Kidney (tissue), 13 donors: ENCODE measurements at regions not wholly inside any gene's neighbourhood (a gene's known extent, or its start where the extent isn't known, plus 50 kb on each side); places are given as distances from the start of the nearest gene placed in this dataset.

Experiments used
- DNase-seq, 5 donors: peaks; one replicate each; pipeline ENCODE4 v3.0.0-alpha.2; 2013 to 2020
- FAIRE-seq: peaks from 2 replicates; lab custom pipeline; 2012; peaks lifted over from hg19 to GRCh38; lab: Jason Lieb, UNC
- H3K27ac ChIP-seq, 2 donors: one replicate each; pipeline ENCODE4 v1.7.0; 2013; ENCODE audit warnings: low read depth in 2 of 2, low read length in 2 of 2, inconsistent platforms in 1 of 2
- H3K27me3 ChIP-seq: one replicate; pipeline ENCODE4 v1.7.1; 2013; ENCODE audit warnings: low read length, inconsistent platforms; ENCODE audit not compliant: control insufficient read depth, insufficient read depth
- H3K36me3 ChIP-seq, 3 donors: one replicate each; pipeline versions ENCODE4 v1.7.0 to v1.7.1; 2013; ENCODE audit warnings: low read length in 3 of 3, control low read depth in 1 of 3, inconsistent platforms in 1 of 3; ENCODE audit not compliant: insufficient read depth in 3 of 3, control insufficient read depth in 2 of 3
- H3K4me1 ChIP-seq, 3 donors: one replicate each; pipeline versions ENCODE4 v1.7.0 to v1.7.1; 2013; ENCODE audit warnings: low read length in 3 of 3, inconsistent platforms in 1 of 3, low read depth in 1 of 3; ENCODE audit not compliant: control insufficient read depth in 2 of 3, insufficient read depth in 2 of 3
- H3K4me3 ChIP-seq, 3 donors: one replicate each; pipeline versions ENCODE4 v1.7.0 to v1.8.1; 2013; ENCODE audit warnings: low read length in 3 of 3, control low read depth in 1 of 3, inconsistent platforms in 1 of 3
- H3K9ac ChIP-seq, 3 donors: one replicate each; pipeline versions ENCODE4 v1.7.0 to v1.7.1; 2013; ENCODE audit warnings: low read length in 3 of 3, control low read depth in 1 of 3, inconsistent platforms in 1 of 3
- H3K9me3 ChIP-seq, 3 donors: one replicate each; pipeline versions ENCODE4 v1.7.0 to v1.7.1; 2013; ENCODE audit warnings: low read length in 3 of 3, control low read depth in 1 of 3, inconsistent platforms in 1 of 3; ENCODE audit not compliant: control insufficient read depth in 2 of 3, insufficient read depth in 1 of 3
- intact Hi-C: fragments of 100-400 bp; cut with DNase I; formaldehyde crosslinking; loops from one replicate; pipeline ENCODE4 v1.11.1; 2022
- TF ChIP-seq, protein P1 (sequence below): IDR thresholded peaks from 3 replicates; pipeline ENCODE4 v1.5.1; 2012; ENCODE audit warnings: mild to moderate bottlenecking, moderate library complexity, borderline replicate concordance; ENCODE audit not compliant: insufficient read depth; ENCODE audit errors: extremely low read depth
- donor health status: control.
- donor health status: control.
- donor health status: control.
- donor health status: control.
- donor health status: control.
- donor health status: DM: yes; HTN: yes; CAD: no.
- donor health status: Normal renal cell carcinoma (clear cell type).

GRCh38 chr12:30308010-30308717 lies 387.5 kb downstream of the IPO8 start:
- intact Hi-C loops, result no loop called here
- peak in 1 of 5 donors; percentile 1 for DNase-seq
- peaks cover 0 to 7% (median 3%) of the 10 kb centered on the region in 3 donors for H3K9me3 ChIP-seq
- no peak overlapping the region for H3K4me3 ChIP-seq
- no peak overlapping the region for H3K27ac ChIP-seq
- no peak overlapping the region for H3K9ac ChIP-seq
- FAIRE-seq, result no peak
- no peaks in the 10 kb centered on the region for H3K36me3 ChIP-seq
- no peaks in the 10 kb centered on the region for H3K4me1 ChIP-seq
- TF ChIP-seq, protein P1, sequence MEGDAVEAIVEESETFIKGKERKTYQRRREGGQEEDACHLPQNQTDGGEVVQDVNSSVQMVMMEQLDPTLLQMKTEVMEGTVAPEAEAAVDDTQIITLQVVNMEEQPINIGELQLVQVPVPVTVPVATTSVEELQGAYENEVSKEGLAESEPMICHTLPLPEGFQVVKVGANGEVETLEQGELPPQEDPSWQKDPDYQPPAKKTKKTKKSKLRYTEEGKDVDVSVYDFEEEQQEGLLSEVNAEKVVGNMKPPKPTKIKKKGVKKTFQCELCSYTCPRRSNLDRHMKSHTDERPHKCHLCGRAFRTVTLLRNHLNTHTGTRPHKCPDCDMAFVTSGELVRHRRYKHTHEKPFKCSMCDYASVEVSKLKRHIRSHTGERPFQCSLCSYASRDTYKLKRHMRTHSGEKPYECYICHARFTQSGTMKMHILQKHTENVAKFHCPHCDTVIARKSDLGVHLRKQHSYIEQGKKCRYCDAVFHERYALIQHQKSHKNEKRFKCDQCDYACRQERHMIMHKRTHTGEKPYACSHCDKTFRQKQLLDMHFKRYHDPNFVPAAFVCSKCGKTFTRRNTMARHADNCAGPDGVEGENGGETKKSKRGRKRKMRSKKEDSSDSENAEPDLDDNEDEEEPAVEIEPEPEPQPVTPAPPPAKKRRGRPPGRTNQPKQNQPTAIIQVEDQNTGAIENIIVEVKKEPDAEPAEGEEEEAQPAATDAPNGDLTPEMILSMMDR, result no peak
- H3K27me3 ChIP-seq, result no peaks in the 10 kb centered on the region

DNA sequence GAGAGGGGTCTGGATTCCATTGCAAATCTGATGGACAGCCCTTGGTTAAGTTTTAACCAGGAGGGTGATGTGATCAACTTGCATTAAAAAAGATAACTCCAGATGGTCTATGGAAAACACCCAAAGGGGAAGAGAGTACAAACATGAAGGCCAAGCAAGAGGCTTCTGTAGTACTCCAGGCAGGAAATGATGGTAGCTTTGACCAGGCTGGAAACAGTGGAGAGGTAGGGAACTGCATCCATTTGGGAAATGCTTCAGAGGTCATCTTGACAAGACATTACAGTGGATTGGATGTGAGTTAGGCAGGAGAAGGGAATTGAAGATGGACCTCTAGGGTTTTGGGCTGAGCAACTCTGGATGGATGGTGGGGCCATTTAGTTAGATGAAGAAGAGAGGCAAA lies 391.1 kb downstream of the IPO8 start:
- TF ChIP-seq, protein P1, result no peak
- Histone ChIP-seq H3K9me3 (no peaks in the 10 kb centered on the region), H3K4me1 (no peaks in the 10 kb centered on the region), H3K27ac (no peak overlapping the region), H3K4me3 (no peak overlapping the region), H3K27me3 (no peaks in the 10 kb centered on the region), H3K9ac (no peak overlapping the region), H3K36me3 (no peaks in the 10 kb centered on the region)
- DNase-seq, result no peak
- intact Hi-C loops, result no loop called here
- FAIRE-seq, result no peak

GRCh38 chr12:30301291-30301690 lies 394.4 kb downstream of the IPO8 start:
- Histone ChIP-seq H3K36me3 (no peaks in the 10 kb centered on the region), H3K27me3 (no peaks in the 10 kb centered on the region), H3K9me3 (no peaks in the 10 kb centered on the region), H3K9ac (no peak overlapping the region), H3K27ac (no peak overlapping the region), H3K4me3 (no peak overlapping the region), H3K4me1 (no peaks in the 10 kb centered on the region)
- DNase-seq (no peak), FAIRE-seq (no peak)
- TF ChIP-seq, protein P1, result no peak
- intact Hi-C loops, result no loop called here
